CD4-positive, alpha-beta T cell treated with Interleukin-15 for 1 hour (primary cell): ENCODE measurements at regions not wholly inside any gene's neighbourhood (a gene's known extent, or its start where the extent isn't known, plus 50 kb on each side); places are given as distances from the start of the nearest gene placed in this dataset.

ENCODE experiments used
- DNase-seq: peaks from one replicate; pipeline ENCODE4 v3.0.0-alpha.2; 2020

DNA sequence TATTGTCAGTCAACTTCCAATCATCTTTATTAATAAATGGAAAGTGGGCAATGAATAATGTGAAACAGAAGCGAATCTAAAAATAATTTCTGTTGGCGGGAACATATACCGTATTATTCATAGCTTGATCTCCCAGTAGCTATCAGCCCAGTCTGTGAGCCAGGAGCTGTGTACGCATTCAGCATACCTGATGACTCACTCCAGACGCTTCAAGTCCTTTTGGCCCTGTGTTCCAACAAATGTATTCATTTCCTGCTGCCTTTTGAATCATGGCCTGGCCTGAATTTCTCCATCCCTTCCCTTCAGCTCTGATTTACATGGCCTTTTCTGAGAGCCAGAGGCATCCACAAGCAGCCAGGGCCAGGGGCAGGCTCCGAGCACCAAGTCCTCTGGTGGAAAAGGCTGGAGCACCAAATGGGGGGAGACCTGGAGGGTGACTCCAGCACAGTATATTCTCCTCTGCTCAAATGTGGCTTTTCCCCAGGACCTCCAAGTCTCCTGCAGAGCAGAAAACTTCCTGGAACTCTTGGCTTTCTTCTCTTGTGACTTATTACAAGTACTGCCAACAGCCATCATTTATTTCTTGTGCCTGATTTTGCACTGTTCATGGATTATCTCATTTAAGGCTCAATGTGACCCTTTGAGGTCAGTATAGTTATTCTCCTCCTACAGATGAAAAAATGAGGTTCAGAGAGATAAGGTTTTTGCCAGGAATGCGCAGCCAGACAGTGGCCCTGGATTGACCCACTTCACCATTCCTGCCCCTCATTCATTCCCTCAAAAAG lies 108.7 kb downstream of the EN1 start:
- no peak for DNase-seq

DNA sequence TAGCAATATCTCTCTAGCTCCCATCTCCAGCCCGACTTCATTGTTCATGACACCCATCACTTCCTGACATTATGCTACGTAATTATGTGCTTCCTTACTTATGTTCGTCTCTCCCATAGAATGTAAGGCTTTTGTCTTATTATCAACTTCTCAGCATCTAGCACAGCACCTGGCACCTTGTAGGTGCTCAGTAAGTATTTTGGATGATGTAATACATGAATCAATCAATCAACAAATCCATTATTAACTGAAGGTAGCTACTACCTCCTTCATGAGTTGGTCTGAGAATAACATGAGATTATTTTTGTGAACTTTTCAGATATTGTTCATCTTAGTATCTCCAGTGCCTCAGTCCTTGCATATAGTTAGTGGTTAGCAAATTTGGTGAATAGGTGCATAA lies 109.3 kb downstream of the EN1 start:
- DNase-seq: no peak

DNA sequence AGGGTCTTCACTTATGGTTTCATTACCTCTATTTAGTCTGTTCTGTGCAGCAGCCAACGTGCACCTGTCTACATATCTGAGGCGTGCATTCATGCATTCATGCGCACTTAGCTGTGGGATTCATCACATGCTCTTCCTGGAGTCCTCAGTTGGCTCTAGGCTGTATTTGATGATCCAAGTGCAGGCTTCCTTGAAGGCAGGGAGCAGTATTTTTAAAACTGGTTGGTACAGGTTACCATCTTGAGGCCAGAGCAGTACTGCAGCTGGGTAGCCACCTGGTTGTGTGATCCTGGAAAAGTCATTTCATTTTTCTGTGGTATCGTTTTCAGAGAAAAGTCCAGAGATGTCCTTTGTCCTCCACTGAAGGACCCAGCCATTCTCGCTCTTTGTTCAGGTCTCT lies 109.8 kb downstream of the EN1 start:
- no peak for DNase-seq

DNA sequence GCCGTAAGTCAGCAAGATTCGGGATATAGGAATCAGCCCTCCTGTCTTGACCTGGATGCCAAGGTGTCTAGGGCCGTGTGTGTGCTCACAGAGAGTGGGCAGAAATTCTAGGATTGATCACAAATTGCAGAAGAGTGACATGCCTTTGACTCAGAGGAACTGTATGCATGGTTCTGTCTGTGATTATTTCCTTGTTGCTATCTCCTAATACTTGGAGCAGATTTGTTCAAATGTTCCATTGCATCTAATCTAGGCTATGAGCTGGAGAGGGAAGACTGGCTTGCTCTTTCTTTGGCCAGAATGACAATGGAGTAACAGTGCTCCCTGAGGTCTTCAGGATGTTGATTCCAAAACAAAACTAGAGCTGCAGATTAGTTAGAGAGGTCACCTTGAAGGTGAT lies 115.0 kb downstream of the EN1 start:
- DNase-seq: no peak

DNA sequence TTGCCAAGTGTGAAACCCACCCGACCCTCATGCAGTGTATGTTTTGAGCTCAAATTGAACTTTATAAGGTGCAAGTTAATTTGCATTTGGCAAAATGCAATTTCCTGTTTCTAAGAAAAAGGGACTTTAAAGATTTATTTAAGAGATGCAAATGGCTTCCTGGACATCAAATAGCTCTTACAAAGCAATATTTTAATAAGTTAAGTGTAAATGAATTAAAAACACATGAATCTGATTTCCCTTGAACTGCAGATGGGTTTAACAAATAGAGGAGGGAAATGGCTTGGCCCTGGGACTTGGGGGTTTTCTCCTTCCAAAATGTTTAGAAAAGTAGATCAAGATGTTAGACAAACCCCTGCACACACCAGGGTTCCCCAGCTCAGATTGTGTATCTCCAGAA lies 116.0 kb downstream of the EN1 start:
- no peak for DNase-seq

DNA sequence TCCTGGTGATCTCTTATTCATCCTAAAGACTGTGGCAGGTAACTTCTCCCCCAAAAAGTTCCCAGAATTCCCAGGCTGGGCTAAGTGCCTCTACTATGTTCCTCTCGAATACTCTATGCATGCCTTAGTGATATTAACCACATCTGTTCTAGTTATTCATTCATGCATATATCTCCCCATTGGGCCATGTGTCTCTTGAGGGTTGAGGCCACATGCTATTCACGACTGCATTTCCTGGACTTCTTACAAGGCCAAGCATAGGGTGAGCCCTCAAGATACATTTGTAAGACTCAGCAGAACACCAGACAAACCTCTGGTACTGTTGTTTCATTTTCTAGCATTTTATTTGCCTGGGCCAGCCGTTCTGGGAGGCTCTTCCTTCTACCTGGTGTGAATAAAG lies 117.0 kb downstream of the EN1 start:
- no peak for DNase-seq

DNA sequence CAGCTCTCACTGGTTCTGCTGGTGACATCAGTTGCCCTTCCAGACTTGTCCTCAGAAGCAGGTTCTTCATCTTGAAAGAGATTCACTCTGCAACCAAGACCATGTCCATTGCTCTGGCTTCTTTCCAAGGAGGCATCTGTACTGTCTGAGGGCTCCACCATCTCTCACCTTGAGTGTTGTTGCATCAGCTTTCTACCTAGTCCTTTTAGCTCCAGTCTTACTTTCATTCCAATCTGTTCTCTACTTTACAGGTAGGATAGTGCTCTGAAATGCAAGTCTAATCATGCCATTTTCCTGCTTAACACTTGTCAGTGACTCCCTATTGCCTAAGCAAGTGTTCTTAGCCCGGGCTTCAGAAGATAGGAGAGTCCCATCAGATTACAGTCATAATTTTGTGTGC lies 117.7 kb downstream of the EN1 start:
- DNase-seq: no peak

DNA sequence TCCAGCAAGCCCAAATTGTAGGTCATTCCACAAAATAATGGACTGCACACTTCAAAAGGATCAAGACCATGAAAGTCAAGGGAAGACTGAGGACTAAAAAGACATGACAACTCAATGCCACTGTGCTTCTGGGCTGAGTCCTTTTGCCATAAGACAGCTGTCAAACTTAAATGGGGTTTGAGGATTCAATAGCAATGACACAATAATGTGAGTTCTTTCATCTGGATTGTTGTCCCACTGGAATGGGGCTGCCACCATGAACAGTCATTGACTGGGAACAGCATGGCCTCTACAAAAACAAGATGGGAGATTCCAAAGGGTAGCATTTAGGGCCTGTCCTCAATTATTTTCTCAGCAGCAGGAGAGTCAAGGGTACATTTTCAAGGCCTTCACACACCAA lies 118.5 kb downstream of the EN1 start:
- no peak for DNase-seq

DNA sequence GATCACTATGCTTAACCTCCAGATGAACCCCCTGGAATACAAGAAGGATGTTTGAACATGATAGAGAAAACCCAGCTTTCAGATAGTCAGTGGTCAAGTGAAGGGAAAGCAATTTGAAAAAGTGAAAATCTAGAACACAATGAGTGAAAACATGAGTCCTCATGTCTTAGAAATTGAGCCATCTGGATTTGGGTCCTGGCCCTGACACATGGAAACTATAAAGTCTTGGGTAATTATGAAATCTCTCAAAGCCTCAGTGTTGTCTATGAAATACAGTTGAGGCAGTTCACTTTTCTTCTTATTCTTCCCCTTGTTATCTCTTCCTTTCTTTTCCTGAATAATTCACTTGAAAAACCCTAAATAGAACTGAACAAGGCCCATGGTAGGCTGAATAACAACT lies 120.6 kb downstream of the EN1 start:
- DNase-seq: no peak

DNA sequence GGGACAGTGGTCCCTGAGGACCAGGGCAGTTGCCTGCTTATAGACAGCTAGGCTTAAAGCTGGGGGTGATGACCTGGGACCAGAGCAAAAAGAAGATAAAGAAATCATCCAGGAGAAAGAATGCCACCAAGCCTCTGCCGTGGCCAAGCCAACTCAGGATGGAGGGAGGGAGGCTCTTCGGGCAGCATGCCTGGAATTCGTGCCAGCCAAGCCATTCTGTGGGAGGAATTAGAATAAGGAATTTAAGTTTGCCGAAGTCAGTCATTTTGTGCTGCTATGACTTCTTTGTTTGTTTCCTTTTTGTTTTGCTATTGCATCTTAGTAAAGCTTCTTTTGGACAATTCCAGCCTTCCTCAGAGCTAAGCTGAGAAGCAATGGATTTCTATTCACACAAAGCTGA lies 124.1 kb downstream of the EN1 start:
- DNase-seq: no peak

DNA sequence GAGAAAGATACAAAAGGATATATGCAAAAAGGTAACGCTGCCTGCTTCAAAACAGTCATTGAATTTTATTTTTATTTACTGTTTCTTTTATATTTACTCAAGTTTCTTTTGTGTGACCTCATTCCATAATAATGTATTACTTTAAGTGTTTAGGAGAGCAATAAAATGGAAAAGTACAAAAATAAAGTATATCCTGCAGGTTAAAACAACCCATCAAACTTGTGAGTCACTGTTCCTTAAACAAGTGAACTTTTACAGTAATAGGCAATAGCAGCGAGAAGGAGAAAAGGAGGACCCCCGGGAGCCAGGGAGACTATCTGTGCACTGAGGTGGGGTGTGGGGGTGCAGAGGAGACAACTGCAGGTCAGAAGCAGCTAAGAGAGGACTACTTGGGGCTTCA lies 124.5 kb downstream of the EN1 start:
- DNase-seq: no peak

DNA sequence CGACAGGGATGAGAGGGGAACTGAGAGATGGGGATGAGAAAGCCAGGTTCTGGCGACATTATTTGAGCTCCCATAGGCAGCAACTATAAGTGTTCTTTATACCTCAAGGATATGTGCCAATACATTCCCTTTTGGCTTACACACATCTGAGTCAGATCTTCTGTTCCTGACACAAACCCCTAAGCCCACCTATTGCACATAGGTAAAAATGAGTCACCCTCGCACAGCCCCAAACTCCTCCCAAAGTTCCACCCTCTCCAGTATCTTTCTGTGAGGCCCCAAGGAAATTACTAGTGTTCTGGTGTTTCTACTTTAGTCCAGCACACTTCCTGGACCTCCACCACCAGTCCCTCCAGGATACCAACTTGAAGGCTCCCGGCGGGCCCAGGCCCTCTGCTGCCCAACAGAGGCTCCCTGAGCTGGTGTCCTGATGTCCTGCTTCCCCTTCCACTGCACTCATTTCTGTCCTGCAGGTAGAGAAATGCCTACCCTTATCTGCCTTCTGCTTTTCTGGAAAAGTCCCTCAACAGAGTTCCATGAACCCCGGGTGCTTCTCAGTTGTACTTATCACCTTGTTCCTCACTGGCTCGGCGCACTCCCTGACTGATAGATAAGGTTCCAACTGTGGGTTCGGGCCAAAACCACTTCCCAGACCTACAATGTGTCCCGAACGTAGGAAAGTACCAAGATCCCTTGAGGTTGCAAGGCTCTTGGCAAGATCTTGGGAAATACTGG lies 125.5 kb downstream of the EN1 start:
- no peak for DNase-seq

DNA sequence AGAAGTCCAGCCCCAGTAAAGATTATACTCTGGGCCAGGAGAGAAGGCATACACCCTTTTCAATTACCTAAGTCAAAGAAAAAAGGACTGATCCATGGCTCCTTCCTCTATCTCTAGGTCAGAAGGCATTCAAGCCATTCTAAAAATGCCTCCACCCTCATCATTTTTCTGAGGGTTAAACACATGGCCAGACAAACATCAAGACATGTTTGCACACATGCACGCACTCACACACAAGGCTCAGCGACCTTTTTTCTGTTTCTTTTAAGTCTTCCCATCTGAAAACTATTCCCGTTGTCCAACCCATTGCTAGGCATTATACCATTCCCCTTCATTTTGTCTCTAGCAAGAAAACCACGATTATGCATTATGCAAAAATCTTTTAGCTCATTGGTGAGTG lies 126.6 kb downstream of the EN1 start:
- no peak for DNase-seq

DNA sequence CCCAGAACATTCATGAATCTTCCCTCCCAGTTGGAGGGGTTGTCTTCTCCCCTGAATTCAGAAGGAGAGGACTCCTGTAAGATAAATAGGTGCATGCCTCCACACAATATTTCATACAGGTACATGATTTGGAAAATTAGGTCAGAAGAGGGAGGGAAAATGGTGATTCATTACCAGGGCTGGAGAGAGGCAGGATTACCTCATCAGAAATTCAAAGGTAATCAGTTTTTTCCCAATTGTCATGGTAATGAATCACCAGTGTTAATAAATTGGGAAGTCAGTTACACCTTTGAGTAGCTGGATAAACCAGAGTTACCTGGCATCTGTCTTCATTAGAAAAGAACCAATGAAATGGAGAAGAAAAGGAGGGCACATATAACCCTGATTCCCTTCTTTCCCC lies 128.5 kb downstream of the EN1 start:
- DNase-seq: no peak

DNA sequence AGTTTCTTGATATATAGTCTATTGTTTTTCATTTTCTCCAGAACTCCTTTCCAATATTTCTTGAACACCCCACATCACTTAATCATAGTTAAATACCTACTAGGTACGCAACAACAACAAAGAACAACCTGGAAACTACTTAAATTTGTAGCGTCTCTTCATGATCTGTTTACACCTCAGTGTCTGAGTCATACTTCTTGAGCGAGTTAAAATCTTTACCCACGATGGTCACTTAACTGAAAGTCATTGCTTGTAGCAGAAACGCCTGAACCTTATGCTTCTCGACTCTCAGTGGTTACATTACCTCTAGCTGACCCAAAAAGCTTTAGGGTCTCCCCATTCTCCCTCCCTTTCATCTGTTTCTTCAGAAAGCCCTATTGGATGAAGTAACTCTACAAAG lies 131.3 kb downstream of the EN1 start:
- DNase-seq: no peak

DNA sequence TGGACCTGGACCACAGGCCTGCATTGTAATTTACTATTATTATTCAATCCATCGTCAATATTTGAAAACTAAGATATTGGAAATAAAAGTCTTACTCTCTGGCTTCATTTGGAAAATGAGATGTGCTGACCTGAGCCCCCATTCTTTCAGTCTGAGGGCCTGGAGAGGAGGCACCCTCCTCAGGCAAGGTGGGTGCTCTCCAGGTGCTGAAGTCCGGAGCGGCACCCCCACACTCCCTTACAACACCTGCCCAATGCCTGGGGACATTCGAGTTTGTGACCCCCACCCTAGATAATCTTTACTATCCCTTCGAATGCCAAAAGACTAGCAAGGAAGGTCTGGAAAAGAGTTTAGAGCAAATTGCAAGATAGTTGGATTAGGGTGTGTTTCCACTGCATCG lies 133.3 kb downstream of the EN1 start:
- no peak for DNase-seq

DNA sequence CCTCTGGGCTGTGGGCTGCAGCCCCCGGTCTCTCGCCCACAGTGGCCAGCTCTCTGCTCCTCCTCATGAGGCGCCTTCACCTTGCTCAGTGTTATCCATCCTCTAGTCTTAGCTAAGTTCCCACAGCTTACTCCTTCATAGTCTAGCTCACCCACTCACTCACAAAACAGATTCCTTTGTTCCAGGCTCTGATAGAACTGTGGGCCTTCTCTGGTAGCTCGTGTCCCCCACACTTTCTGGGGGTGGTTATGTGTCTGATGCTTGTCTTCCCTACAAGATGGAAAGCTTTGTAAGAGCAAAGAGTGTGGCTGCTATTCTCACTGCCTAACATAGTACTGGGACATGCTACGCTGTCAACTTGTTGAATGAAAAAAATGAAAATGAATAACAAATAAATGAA lies 135.8 kb downstream of the EN1 start:
- DNase-seq: no peak

DNA sequence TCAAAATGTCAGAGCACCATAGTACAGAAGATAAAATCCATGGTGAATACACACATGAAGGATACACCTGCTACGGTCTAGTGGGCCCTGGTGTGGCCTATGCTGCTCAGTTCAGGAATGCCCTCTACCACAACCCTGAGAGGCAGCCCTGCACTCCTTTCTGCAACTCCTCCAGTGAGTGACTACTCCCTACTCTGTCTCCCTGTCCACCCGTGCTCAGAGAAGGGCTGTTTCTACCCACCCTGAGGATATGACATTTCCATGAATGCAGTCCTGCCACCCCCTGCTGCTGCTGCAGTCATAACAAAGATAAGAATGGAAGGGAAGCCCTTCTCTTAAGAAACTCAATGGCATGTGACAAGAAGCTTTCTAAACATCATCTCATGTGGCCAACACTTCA lies 137.0 kb downstream of the EN1 start:
- DNase-seq: no peak

DNA sequence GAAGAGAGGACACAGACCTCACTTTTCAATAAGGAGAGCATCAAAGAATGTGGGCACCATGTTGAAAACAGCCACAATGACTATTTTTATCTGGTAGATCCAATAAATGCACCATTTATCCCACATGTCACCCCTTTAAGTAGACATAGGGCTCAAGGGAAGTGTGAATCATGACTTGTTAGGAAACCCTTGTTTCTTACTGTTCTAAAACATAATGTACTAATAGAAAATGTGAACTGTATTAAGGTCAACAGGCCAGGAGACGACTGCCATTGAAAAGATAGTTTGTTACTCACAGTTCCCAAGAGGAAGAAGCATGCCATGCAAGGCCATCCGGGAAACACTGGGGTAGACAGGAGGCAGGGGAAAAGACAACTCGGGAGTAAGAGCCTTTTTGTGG lies 137.7 kb downstream of the EN1 start:
- DNase-seq: no peak

DNA sequence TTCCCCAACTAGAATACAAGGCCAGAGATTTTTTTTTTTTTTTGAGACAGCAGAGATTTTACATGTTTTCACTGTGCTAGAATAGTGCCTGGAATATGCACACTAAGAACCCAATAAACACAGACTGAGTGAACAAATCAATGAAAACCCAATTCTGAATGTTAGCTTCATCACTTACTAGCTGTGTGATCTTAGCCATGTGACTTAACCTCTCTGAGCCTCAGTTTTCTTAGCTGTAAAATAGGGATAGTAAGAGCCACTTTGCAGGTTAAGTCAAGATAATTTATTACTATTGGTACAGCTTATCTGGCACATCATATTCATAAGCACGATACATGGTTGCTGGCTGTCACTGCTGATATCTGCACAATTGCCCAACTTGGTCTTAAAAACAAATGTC lies 140.6 kb downstream of the EN1 start:
- DNase-seq: no peak

DNA sequence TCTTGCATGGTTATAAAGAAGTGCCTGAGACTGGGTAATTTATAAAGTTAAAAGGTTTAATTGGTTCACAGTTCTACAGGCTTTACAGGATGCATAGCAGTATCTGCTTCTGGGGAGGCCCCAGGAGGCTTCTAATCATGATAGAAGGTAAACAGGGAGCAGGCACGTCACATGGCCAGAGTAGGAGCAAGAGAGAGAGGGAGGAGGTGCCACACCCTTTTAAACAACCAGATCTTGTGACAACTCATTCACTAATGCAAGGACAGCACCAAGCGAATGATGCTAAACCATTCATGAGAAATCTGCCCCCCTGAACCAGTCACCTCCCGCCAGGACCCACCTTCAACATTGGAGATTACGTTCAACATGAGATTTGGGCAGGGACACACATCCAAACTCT lies 141.1 kb downstream of the EN1 start:
- no peak for DNase-seq

DNA sequence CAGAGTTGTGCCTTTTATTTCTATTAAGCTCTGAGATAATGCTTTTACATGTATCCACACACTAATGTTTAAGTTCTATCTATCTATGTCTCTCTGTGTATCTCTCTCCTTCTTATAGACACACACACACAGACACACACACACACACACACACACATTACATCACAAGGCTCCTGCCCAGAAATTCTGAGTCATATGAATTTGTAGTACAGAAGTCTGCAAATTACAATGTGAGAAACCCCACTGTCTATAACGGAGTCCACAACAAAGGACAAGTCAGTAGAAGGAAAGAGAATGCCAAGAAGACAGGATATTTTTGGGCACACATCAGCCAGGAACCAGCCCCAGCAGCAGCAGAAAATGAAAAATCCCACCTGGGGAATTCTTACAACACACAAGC lies 142.4 kb downstream of the EN1 start:
- DNase-seq: no peak

DNA sequence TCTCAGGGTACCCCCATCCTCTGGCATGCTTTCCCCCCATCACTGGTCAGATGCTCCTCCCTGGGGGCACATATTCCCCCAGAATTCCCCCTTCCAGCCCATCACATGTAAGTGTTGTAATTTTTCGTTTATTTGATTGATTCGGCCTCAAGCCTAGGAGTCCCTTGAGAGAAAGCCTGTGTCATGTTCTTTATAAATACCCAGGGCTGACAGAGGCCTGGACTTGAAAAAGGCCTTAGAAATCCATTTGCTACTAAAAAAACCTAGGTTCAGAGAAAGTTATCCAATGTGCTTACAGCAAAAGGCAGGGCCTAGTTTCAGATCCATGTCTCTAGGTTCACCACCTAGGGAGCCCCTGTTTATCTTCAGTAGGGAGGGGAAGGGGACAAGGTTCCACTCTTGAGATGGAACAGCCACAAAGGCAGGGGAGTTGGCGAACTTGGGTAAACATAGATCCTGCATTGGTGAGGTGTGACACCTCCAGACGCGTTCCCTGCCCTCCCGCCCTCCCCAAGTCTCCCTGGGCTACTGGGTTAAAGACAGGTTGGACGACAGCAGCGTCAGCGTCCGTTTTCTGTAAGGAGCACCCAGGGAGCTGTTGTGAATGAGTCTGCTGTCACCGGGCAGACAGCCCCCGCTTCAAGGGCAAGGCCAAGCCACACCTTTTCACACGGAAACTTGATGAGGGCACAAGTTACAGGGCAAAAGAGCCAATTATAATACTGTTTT lies 147.8 kb downstream of the EN1 start:
- DNase-seq: no peak

DNA sequence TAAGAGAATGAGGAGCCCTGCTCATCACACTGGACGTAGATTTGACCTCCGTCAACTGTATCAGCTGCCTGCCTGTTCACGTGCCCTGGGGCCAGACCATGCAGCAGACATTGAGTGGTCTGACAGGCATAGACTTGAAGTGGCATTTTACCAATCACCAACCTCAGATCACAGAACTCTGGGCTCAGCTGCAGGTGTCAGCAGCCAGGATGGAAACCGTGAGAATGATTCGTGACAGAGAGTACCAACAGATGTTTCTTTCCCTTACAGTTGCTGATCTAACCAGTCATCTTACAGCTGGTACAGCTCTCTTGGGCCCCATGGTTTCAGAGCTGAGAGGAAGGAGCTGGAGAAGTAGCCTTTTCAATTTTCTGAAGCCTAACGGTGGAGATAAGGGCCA lies 148.9 kb downstream of the EN1 start:
- no peak for DNase-seq
